Fibroblast of the conjunctiva (primary cell): ENCODE measurements at regions not wholly inside any gene's neighbourhood (a gene's known extent, or its start where the extent isn't known, plus 50 kb on each side); places are given as distances from the start of the nearest gene placed in this dataset.
"Not testable (repeated sequence)": the region's sequence is repeated elsewhere in the genome, so short reads cannot be mapped to it uniquely, and the experiment has no call there.

Experiments used
- DNase-seq: peaks from one replicate; pipeline ENCODE4 v3.0.0-alpha.2; 2010; ENCODE audit warnings: low read depth

GRCh38 chr17:20771104-20771503, 191.6 kb downstream of the CDRT15L2 start:
- DNase-seq, result no peak

- no peak for DNase-seq
These were observed 195.1 kb downstream of the CDRT15L2 start for GRCh38 chr17:20774472-20775135.

GRCh38 chr17:20775331-20775730, 195.8 kb downstream of the CDRT15L2 start:
- DNase-seq, result no peak

- no peak for DNase-seq
These were observed 200.0 kb downstream of the CDRT15L2 start for GRCh38 chr17:20779521-20779920.

GRCh38 chr17:20781260-20781659, 201.7 kb downstream of the CDRT15L2 start:
- DNase-seq, result no peak

GRCh38 chr17:20781869-20782268, 202.3 kb downstream of the CDRT15L2 start:
- DNase-seq, result not testable (repeated sequence)

GRCh38 chr17:20783091-20783490, 203.6 kb downstream of the CDRT15L2 start:
- no peak for DNase-seq

- DNase-seq, result no peak
These were observed 204.7 kb downstream of the CDRT15L2 start for GRCh38 chr17:20784100-20784665.

GRCh38 chr17:20787281-20787680, 207.8 kb downstream of the CDRT15L2 start:
- no peak for DNase-seq

- DNase-seq, result no peak
These were observed 212.1 kb downstream of the CDRT15L2 start for GRCh38 chr17:20791626-20792025.

GRCh38 chr17:20794532-20794931, 215.0 kb downstream of the CDRT15L2 start:
- not testable (repeated sequence) for DNase-seq

- DNase-seq, result no peak
These were observed 217.8 kb downstream of the CDRT15L2 start for GRCh38 chr17:20797292-20797691.

GRCh38 chr17:20800146-20800545, 220.6 kb downstream of the CDRT15L2 start:
- no peak for DNase-seq

- no peak for DNase-seq
These were observed 226.2 kb downstream of the CDRT15L2 start for GRCh38 chr17:20805751-20806150.

- DNase-seq, result not testable (repeated sequence)
These were observed 228.0 kb downstream of the CDRT15L2 start for GRCh38 chr17:20807566-20807965.

GRCh38 chr17:20815410-20815809, 227.4 kb downstream of the USP22 start:
- DNase-seq, result not testable (repeated sequence)

- DNase-seq, result no peak
These were observed 218.9 kb downstream of the USP22 start for GRCh38 chr17:20823905-20824304.

GRCh38 chr17:20825539-20825938, 217.3 kb downstream of the USP22 start:
- DNase-seq, result no peak

GRCh38 chr17:20840453-20840852, 202.4 kb downstream of the USP22 start:
- DNase-seq, result not testable (repeated sequence)

- DNase-seq, result not testable (repeated sequence)
These were observed 201.6 kb downstream of the USP22 start for GRCh38 chr17:20840987-20841865.

- DNase-seq, result not testable (repeated sequence)
These were observed 200.8 kb downstream of the USP22 start for GRCh38 chr17:20842012-20842411.

GRCh38 chr17:20843261-20843660, 199.6 kb downstream of the USP22 start:
- DNase-seq, result not testable (repeated sequence)
